HCEC 1CT (cell line): ENCODE measurements at regions not wholly inside any gene's neighbourhood (a gene's known extent, or its start where the extent isn't known, plus 50 kb on each side); places are given as distances from the start of the nearest gene placed in this dataset.
"Not testable (repeated sequence)": the region's sequence is repeated elsewhere in the genome, so short reads cannot be mapped to it uniquely, and the experiment has no call there.

Experiments
- DNase-seq: peaks from one replicate; pipeline ENCODE4 v3.0.0-alpha.2; 2017

- not testable (repeated sequence) for DNase-seq
Measured at GRCh38 chr14:52122163-52122562, 53.3 kb upstream of the NID2 start.

GRCh38 chr14:52121441-52121840 is 52.6 kb upstream of the NID2 start:
- no peak for DNase-seq

GRCh38 chr14:52119030-52119429 is 50.2 kb upstream of the NID2 start:
- DNase-seq, result no peak
